ENCODE measurements at regions not wholly inside any gene's neighbourhood (a gene's known extent, or its start where the extent isn't known, plus 50 kb on each side); places are given as distances from the start of the nearest gene placed in this dataset.

- intact Hi-C loops (cut with DNase I): no loop called here
- peaks cover 0 to 16% (median 9%) of the 10 kb centered on the region in 3 donors for H3K4me1 ChIP-seq
- no peaks in the 10 kb centered on the region for H3K9me3 ChIP-seq
- FAIRE-seq: no peak
- no peaks in the 10 kb centered on the region for H3K27me3 ChIP-seq
- H3K27ac ChIP-seq: no peak overlapping the region
- no peaks in the 10 kb centered on the region for H3K36me3 ChIP-seq
- no peak overlapping the region for H3K4me3 ChIP-seq
- ATAC-seq: no peak
- no peak for DNase-seq
- no peak for TF ChIP-seq CTCF (IDR thresholded peaks at IDR 0.05)
- WGBS, 2 donors: 37 to 48% methylated on average over 2 of the region's 2 CpGs
These were observed 618.4 kb downstream of the SLC6A15 start for GRCh38 chr12:84294246-84294645.

- H3K9me3 ChIP-seq: no peaks in the 10 kb centered on the region
- no peak overlapping the region for H3K27ac ChIP-seq
- intact Hi-C loops (cut with DNase I): no loop called here
- FAIRE-seq (no peak), ATAC-seq (peak in 1 of 4 donors; percentile 21), DNase-seq (no peak)
- H3K4me3 ChIP-seq: no peak overlapping the region
- no peak for TF ChIP-seq CTCF (IDR thresholded peaks at IDR 0.05)
- H3K36me3 ChIP-seq: no peaks in the 10 kb centered on the region
- H3K4me1 ChIP-seq: peaks cover 0 to 16% (median 9%) of the 10 kb centered on the region in 3 donors
- no peaks in the 10 kb centered on the region for H3K27me3 ChIP-seq
These were observed 622.4 kb downstream of the SLC6A15 start for GRCh38 chr12:84290168-84290567.

- Histone ChIP-seq H3K4me3 (no peak overlapping the region), H3K4me1 (no peaks in the 10 kb centered on the region), H3K36me3 (no peaks in the 10 kb centered on the region), H3K27me3 (no peaks in the 10 kb centered on the region), H3K9me3 (no peaks in the 10 kb centered on the region), H3K27ac (no peak overlapping the region)
- FAIRE-seq: no peak
- TF ChIP-seq CTCF (IDR thresholded peaks at IDR 0.05): no peak
- 80 to 83% methylated on average over 2 of the region's 2 CpGs for WGBS, 2 donors
- no peak for DNase-seq
- intact Hi-C loops (cut with DNase I): no loop called here
- ATAC-seq: no peak
These were observed 634.6 kb downstream of the SLC6A15 start for GRCh38 chr12:84277986-84278385.

- DNase-seq: no peak
- 58 to 70% methylated on average over 2 of the region's 2 CpGs for WGBS, 2 donors
- no peaks in the 10 kb centered on the region for H3K27me3 ChIP-seq
These were observed 636.4 kb downstream of the SLC6A15 start for GRCh38 chr12:84276215-84276614.

GRCh38 chr12:84272324-84272723 is 640.3 kb downstream of the SLC6A15 start:
- Histone ChIP-seq H3K4me1 (no peaks in the 10 kb centered on the region), H3K36me3 (no peaks in the 10 kb centered on the region), H3K27me3 (no peaks in the 10 kb centered on the region), H3K9me3 (no peaks in the 10 kb centered on the region), H3K27ac (no peak overlapping the region), H3K4me3 (no peak overlapping the region)
- no peak for FAIRE-seq
- TF ChIP-seq CTCF (IDR thresholded peaks at IDR 0.05): no peak
- no peak for DNase-seq
- intact Hi-C loops (cut with DNase I): no loop called here
- WGBS, 2 donors: 84 to 90% methylated on average over 3 of the region's 3 CpGs
- no peak for ATAC-seq

More at GRCh38 chr12:84276215-84276614, 636.4 kb downstream of the SLC6A15 start:
- FAIRE-seq (no peak), ATAC-seq (no peak)
- no peak for TF ChIP-seq CTCF (IDR thresholded peaks at IDR 0.05)
- Histone ChIP-seq H3K27ac (no peak overlapping the region), H3K4me1 (no peaks in the 10 kb centered on the region), H3K4me3 (no peak overlapping the region), H3K9me3 (no peaks in the 10 kb centered on the region), H3K36me3 (no peaks in the 10 kb centered on the region)
- intact Hi-C loops (cut with DNase I): no loop called here

Measured in pancreas (tissue), 10 donors.